HG03442 (cell line): ENCODE measurements at regions not wholly inside any gene's neighbourhood (a gene's known extent, or its start where the extent isn't known, plus 50 kb on each side); places are given as distances from the start of the nearest gene placed in this dataset.

ENCODE experiments used
- ATAC-seq: cut with Tn5 transposase; IDR thresholded peaks from one replicate; pipeline ENCODE4 v1.9.1; 2021; ENCODE audit warnings: mild to moderate bottlenecking, moderate library complexity; ENCODE audit not compliant: unreplicated experiment

DNA sequence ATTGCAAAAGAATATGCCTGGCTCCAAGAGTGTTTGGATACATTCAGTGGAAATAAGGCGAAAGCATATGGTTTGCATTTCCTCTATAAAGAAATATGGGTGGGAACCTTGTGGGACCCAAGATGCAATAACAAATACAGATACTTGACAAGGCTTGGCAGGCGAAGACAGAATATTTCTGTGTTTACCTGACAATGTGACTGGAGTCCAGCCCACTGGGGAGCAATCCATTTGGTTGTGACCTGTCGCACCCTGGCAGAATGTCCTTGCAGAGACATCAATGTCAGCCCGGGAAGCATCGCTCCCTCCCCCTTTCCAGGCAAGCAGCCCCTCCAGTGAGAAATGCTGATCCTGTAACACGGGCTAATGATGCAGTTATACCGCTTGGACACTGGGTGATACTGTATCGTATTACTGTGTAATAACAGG, 296.6 kb downstream of the MAF start:
- no peak for ATAC-seq

DNA sequence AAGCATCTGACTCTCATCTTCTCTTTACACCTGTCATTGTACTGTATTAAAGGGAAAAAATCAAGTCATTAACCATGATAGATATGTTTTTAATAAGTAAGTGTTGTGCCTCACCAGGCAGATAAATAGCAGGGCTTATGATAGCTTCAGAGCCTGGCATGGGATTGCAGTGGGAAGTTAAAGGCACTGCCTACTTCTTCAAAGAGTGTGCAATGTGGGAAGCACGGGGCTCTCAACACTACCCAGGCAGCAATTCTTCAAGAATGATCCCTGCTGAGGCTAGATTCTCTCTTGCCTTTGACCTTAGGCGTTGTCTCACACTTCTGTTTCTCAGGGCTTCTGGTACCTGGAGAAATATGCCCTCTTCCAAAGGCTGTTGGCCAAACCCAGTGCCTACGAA, 297.3 kb downstream of the MAF start:
- ATAC-seq, result no peak

DNA sequence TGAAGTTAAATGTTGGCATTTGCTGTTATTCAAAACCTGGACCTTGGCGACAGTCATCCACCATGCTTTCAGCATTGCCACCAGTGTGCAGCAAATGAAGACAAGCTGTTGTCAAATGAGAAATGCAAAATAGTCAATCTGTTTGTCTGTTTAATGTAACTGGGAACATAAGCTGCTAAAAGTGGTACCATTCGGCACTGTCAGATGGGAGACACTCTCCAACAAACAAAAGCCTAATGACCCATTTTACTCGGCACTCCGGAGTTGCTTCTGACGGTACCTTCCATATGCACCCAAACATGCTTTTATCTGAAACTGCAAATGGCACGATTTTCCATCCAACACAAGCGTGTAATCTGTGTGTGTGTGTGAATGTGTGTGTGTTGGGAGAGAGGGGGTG, 297.8 kb downstream of the MAF start:
- ATAC-seq, result no peak

DNA sequence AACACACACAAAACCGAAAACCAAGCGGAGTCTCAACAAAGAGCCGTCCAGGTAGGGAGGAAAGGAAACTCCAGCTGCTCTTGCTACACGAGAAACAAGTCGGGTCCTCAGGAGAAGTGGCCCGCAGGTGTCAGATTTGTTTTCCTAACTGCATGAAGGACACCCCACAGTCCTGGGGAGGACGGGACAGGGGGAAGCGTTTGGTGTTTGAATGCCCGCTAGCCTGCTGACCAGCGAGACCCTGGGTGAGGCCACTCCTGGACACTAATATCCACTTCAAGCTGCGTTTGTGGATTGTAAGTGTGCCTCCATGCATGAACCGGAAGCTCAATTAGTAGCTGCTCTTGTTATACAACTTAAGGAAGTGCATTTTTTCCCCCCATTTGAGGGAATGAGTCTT, 299.5 kb downstream of the MAF start:
- no peak for ATAC-seq

DNA sequence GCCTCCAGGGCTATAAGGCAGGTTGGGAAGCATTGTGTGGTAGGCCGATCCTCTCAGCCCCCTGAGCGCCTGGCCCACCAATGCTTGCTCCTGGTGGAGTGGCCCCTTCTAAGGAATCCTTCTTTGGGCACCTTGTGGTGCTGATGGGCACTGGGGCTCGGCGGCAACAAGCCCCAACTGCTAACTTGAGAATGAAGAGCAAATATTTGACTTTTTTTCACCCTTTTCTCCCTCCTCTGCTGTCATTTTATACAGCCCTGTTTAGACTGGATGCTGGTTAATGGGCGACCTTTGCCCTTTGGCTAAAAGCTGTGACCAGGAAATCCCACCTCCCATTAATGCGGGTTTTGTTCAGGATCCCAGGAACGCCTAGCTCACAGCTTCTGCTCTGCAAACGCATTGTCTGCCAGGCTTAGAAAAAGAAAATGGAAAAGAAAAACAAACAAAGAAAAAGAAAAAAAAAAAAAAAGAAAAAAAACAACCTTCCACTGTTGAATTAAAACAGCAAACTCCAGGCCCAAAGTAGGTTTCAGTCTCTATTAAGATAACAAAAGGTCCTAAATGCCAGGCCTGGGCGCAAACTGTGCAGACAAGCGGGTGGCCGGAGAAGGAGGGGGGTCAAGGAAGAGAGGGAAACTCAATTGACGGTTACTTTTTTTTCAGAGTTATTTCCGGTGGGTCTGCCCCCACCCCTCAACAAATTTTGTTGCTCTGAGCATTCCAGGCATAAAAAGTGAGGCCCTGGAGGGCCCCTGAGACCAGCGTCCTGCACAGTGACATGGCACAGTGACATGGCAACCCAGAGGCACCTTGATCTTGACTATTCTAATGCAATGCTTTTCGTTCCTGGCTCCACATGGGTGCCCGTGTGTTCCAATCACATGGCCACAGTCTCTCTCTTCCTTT, 301.4 kb downstream of the MAF start:
- ATAC-seq, result no peak

DNA sequence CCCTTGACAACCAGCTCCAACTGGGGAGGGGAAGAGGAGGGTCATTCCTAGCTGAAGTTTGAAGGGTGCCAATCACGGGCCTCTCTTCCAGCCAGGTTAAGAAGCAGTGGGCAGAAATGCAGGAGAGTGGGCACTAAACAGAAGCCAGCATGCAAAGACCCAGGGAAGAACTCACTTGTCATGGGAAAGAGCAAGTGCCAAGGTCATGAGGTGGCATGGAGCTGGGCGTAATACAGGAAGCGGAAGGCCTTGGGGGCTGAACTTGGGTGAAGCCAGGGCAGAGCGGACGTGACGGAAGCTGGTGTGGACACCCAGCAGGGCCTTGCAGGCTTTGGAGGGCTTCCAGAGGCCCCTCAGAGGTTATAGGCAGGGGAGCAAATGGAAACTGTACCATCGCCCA, 302.1 kb downstream of the MAF start:
- no peak for ATAC-seq

DNA sequence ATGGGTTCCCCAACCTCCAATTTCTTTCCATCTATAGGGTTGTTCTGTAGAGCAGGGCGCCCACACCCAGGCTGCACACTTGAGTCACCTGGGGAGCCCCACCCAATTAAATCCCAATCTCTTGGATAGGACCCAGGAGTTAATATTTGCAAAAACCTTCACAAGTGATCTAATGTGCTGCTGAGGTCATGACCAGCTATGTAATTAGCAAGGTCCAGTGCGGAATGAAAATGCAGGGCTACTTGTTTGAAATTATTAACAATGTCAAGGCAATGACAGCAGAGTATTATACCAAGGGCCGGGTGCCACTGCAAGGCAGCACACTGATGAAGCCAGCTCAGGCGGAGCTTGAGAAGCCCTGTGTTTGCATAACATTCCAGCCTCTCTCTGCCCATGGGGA, 302.7 kb downstream of the MAF start:
- ATAC-seq, result no peak

DNA sequence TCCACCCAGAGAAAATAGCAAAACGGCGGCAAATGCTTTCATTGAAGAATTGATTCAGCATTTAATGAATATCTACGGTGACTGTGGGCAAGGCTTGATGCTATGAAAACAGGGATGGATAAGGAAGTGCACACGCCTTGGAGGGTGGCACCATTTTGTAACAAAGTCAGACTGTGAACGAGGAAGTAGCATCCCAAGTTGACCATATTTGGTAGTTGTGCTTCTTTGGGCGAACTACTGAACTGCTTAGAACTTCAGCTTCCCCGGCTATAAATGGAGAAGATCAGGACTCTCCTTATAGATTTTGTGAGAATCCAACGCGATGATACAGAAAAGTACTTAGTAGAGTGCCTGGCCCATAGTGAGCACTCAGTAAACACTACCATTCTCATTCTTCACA, 303.2 kb downstream of the MAF start:
- ATAC-seq, result no peak

DNA sequence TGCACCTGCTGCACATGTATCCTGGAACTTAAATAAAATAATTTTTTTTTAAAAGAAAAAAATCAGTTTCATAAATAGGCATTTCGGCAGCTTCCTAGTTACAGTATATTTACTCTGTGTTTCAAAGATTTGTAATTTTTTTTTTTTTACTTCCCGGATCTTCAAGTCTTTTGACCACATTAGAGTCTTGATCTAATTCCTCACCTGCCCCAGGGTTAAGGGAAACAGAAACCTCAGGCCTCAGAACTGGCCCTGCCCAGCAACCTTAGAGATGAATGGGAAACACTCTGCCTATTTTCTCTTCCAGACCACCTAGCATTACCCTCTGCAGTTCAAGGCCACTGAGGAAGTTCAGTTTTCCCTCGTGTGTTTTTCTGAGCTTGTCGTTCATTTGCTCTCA, 304.0 kb downstream of the MAF start:
- no peak for ATAC-seq

DNA sequence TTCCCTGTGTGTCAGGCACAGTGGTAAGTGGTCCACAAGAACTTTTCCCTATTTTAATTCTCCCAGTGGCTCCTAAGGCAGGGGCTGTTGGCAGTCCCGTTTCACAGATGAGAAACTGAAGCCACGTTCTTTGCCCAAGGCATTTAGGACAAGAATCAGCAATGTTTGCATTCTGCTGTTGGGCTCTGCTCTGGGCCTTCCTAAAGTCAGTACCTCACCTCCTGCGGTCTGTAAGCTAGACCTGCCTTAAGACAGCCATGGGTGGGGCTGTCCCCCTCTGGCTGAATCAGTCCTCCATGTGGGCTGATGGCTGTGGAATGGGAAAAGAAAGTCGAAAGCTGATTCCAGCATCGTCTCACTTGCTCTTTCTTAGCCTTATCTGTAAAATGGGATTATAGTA, 304.8 kb downstream of the MAF start:
- ATAC-seq, result no peak

DNA sequence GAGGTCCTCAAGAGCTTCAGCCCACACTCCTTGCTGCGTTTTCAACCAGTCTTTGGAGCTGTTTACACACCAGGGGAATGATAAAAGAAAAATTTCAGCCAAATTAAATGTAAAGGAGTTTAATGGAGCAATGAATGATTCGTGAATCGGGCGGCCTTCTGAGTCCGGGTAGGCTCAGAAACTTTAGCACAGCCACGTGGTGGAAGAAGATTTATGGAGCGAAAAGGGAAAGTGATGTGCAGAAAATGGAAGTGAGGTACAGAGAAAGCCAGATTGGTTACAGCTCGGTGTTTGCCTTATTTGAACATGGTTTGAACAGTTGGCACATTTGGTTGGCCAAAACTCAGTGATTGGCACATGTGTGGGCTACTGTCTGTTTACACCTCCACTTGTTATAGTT, 305.4 kb downstream of the MAF start:
- ATAC-seq, result no peak

DNA sequence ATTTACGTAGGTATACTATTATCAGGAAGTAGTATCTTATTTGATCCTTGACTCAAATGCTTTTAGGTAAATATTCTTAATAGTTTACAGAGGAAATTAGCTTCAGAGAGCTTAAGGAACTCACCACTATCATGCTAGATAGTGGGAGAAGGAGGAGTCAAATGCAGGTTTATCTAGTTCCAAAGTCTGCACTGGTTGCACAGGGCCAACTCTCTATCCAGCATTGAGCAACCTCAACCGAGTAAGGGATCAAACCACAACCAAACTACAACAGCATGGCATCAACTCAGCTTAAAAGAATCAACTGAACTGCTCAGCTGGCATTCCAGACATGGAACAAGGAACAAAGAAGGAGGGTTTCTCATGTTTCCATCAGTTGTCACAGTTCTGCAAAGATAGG, 306.0 kb downstream of the MAF start:
- ATAC-seq, result no peak

DNA sequence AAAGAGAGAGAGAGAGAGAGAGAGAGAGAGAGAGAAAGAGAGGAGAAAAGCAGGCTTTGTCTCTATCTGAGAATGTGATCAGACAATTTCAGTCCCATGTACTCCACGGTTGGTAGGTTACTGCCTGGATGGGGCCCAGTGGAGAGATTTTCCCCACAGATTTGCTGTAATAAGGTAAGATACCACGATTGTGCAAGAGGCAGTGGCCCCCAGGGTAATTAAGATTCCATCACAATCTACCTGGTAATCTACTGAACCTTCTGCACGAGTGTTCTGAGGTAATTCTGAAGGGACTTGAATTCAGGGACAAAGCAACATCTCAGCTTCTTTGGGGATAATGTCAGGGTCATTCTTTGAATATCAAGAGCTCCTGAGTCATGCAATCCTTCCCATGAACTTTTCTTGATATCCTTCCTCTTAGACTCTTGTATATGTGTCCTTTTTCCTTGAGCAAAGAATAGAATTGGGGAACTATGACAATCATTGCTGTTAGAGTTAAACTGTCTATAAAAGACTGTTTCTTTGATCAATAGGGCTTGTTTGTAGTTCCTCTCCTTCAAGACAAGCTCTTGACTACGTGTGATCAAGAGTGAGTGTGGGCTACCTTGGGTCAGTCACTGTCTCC, 306.6 kb downstream of the MAF start:
- no peak for ATAC-seq

DNA sequence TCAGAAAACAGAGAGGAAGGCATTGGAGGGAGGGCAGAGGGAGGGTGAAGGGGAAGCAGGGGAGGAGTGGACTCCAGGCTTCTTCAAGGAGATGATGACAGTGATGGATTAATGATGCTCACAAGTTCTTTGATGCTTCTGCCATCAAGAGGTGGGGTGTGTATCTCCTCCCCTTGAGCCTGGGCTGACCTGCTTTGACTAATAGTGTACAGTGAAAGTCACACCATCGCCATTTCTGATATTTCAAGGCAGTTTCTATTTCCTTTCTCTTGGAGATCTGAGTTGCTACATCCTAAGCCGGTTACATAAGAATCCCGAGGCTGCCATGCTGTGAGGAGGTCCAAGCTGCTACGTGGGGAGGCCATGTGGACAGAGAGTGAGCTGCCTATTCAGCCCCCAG, 312.5 kb downstream of the MAF start:
- ATAC-seq, result no peak

DNA sequence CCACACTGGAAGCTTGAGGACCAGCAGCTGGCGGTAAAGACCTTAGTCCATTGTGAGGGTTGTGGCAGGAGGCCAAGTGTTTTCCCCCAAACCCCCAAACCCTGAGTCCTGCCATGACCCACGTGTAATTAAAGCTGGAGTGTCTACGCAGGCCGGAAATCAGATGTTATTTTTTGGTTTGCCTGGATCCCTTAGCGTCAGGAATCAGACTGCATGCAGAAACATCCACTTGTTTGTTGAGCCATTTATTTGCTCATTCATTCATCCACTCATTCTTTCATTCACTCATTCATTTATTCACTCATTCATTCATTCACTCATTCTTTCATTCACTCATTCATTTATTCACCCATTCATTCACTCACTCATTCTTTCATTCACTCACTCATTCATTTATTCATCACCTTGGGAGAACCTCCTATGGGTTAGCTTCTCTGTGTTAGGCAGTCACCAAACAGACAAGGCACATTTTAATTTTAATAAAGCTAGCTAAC, 313.1 kb downstream of the MAF start:
- peak; percentile 15 for ATAC-seq

DNA sequence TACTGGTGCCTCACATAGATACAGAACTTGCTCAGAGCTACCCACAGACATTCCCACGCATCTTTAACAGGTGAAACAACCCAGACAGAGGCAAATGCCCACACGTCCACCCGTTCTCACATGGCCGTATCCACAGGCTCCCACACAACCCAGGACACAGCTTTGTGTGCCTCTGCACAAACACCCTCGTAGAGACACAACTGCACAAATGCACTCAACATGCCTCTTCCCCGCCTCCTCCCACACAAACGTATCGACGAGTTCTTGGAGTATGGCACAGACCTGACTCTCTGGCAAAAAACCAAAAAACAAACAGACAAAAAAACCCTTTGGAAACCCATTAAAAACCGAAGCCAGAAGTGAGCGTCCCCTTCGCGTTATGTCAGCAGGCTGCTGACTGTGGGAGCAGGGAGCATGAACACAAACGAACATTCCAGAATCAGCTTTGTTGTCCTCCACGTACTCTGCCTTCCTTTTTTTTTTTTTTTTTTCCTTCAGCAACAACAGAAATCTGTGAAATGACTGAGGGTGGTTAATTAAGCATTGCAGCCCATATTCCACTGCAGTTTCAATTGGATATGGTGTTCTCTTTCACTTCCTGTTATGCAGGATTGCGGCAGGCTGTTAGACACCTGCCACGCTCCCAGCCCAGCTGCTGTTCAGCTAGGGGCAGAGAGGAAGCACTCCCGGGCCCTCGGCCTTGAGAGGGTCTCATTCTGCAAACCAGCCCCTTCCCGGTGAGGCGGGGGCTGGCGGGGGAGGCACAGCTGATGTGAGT, 313.7 kb downstream of the MAF start:
- peak; percentile 88 for ATAC-seq

DNA sequence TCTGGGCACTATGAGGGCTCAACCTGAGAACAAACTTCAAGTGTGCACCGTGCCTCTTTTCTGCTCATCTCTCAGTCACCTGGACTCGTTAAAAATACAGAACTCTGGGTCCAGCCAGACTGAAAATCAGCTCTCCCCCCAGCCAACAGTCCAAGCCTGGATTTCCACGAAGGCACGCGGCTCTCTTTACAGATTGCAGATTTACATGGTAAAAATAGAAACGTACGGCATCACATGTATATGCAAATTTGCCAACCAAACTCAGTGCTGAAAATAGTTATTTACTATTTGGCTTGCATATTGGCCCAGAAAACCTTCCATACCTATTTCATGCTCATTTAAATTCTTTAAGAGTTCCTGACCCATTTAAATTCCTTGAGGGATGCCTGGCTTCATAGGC, 315.8 kb downstream of the MAF start:
- ATAC-seq, result no peak

DNA sequence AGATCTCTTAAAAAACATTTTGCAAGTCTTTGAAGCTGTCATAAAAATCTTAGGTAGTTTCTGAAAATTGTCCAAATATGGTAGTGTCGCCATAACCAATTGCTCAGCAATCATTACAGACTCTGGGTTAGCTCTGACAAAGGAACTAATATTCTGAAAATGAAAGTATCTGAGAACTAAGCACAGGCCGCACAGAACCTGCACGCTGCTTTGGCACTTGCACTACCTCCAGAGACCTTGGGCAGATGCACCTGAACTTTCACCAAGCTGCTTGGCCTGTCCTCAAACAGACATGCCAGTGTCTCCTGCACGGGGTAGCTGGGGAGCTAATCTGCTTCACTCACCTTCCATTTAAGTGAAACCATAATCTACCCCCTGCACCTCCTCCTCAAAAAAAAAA, 317.0 kb downstream of the MAF start:
- no peak for ATAC-seq

DNA sequence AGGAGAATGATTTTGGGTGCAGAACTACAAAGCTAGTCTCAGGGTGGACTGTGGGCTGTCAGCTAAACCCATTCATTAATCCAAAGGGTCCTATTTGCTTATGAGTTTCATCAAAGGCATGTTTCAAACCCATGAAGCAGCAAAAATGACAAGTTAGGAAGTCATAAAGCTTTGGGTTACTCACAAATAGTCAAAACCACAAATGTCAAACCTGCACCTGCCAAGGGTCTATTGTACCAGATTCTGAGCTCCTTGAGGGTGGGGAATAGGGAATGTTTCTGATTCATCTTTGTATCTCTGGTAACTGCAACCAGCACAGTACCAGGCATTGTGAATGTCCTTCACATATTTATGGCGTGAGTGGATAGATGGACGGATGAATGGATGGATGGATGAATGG, 317.7 kb downstream of the MAF start:
- ATAC-seq, result no peak

DNA sequence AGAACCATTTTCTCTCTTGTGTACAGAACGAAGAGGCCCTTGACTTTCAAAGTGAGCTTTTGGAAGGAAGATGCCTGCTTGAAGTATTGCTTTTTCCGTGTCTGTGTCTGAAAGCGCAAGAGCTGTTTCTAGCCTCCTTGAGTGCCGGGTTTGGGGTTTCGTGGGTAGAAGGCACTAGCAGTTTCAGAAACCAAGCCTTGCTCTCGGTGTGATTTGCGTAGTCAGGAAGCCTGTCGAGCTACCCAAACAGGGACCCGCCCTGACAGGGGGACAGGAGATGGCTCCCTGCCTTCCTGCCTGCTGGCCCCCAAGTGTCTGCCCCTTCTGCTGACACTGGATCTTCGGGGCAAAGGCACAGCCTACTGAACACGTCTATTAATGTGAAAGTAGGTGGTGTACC, 322.0 kb downstream of the MAF start:
- ATAC-seq, result no peak

DNA sequence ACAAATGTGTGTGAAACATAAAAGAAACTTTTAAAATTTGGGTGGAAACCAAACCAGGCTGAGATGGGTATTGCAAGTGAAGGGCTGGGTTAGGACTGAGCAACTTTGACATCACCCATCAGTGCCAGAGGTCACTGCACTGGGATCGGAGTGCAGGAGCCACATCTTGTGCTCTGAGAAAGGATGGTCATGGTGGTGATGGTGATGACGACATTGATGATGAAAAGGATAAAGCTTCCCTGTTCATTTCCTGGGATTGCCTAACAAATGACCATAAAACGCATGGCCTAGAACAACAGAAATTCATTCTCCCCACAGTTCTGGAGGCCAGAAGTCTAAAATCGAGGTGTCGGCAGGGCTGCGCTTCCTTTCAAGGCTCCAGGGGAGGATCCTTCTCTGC, 324.0 kb downstream of the MAF start:
- ATAC-seq, result no peak

DNA sequence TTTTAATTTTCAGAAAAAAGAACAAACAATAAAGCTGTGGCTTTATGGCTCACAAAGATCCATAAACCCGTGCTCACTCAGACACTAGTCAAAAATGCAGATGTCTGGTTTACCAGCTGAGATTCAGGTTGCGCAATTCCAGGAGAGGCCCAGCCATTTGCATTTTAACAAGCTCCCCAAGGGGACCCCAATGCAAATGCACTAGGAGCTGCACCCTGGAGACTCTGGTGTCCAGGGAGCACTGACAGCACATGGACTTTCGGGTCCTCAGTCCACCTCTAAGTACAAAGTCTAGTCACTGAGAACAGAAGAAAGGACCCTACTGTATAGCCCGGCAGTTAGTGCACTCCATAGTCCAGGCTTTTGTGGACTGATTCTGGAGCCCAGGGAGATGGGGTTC, 326.3 kb downstream of the MAF start:
- no peak for ATAC-seq
